ENCODE measurements at regions not wholly inside any gene's neighbourhood (a gene's known extent, or its start where the extent isn't known, plus 50 kb on each side); places are given as distances from the start of the nearest gene placed in this dataset.
"Not testable (repeated sequence)": the region's sequence is repeated elsewhere in the genome, so short reads cannot be mapped to it uniquely, and the experiment has no call there.

GRCh38 chr6:134809130-134809529 is 140.8 kb downstream of the ALDH8A1 start:
- no peak for DNase-seq (ENCODE audit: low read depth, low spot score)
- Histone ChIP-seq H3K4me3 (ENCODE audit: low read length) (no peak overlapping the region), H3K36me3 (ENCODE audit: control insufficient read depth, insufficient read depth, low read length) (no peaks in the 10 kb centered on the region), H3K4me1 (ENCODE audit: control insufficient read depth, insufficient read depth, low read length) (no peaks in the 10 kb centered on the region), H3K27me3 (ENCODE audit: control insufficient read depth, insufficient read depth, low read length) (no peaks in the 10 kb centered on the region), H3K9me3 (ENCODE audit: control insufficient read depth, insufficient read depth, low read length) (no peaks in the 10 kb centered on the region), H3K27ac (ENCODE audit: low read length) (no peak overlapping the region)
- WGBS (ENCODE audit: insufficient coverage, insufficient read length), result 100% methylated on average over 1 of the region's 4 CpGs

GRCh38 chr6:134806180-134806798 is 143.6 kb downstream of the ALDH8A1 start:
- Histone ChIP-seq H3K36me3 (ENCODE audit: control insufficient read depth, insufficient read depth, low read length) (no peaks in the 10 kb centered on the region), H3K4me3 (ENCODE audit: low read length) (no peak overlapping the region), H3K4me1 (ENCODE audit: control insufficient read depth, insufficient read depth, low read length) (no peaks in the 10 kb centered on the region), H3K9me3 (ENCODE audit: control insufficient read depth, insufficient read depth, low read length) (no peaks in the 10 kb centered on the region), H3K27me3 (ENCODE audit: control insufficient read depth, insufficient read depth, low read length) (no peaks in the 10 kb centered on the region), H3K27ac (ENCODE audit: low read length) (no peak overlapping the region)
- no peak for DNase-seq (ENCODE audit: low read depth, low spot score)
- WGBS (ENCODE audit: insufficient coverage, insufficient read length), result no CpG with 5 or more reads among the region's 5 CpGs

GRCh38 chr6:134805168-134805567 is 144.7 kb downstream of the ALDH8A1 start:
- no peaks in the 10 kb centered on the region for H3K27me3 ChIP-seq (ENCODE audit: control insufficient read depth, insufficient read depth, low read length)
- no peaks in the 10 kb centered on the region for H3K4me1 ChIP-seq (ENCODE audit: control insufficient read depth, insufficient read depth, low read length)
- no peak overlapping the region for H3K4me3 ChIP-seq (ENCODE audit: low read length)
- WGBS (ENCODE audit: insufficient coverage, insufficient read length), result no CpG with 5 or more reads among the region's 6 CpGs
- no peaks in the 10 kb centered on the region for H3K9me3 ChIP-seq (ENCODE audit: control insufficient read depth, insufficient read depth, low read length)
- DNase-seq (ENCODE audit: low read depth, low spot score), result no peak
- no peaks in the 10 kb centered on the region for H3K36me3 ChIP-seq (ENCODE audit: control insufficient read depth, insufficient read depth, low read length)
- H3K27ac ChIP-seq (ENCODE audit: low read length), result no peak overlapping the region

GRCh38 chr6:134804311-134804710 is 145.6 kb downstream of the ALDH8A1 start:
- not testable (repeated sequence) for H3K36me3 ChIP-seq (ENCODE audit: control insufficient read depth, insufficient read depth, low read length); H3K4me3 ChIP-seq (ENCODE audit: low read length); H3K9me3 ChIP-seq (ENCODE audit: control insufficient read depth, insufficient read depth, low read length); H3K27ac ChIP-seq (ENCODE audit: low read length); H3K4me1 ChIP-seq (ENCODE audit: control insufficient read depth, insufficient read depth, low read length); DNase-seq (ENCODE audit: low read depth, low spot score); H3K27me3 ChIP-seq (ENCODE audit: control insufficient read depth, insufficient read depth, low read length)
- WGBS (ENCODE audit: insufficient coverage, insufficient read length), result no CpG with 5 or more reads among the region's 10 CpGs

- DNase-seq (ENCODE audit: low read depth, low spot score), result no peak
- no peak overlapping the region for H3K4me3 ChIP-seq (ENCODE audit: low read length)
- no peaks in the 10 kb centered on the region for H3K36me3 ChIP-seq (ENCODE audit: control insufficient read depth, insufficient read depth, low read length)
- no peak overlapping the region for H3K27ac ChIP-seq (ENCODE audit: low read length)
- no peaks in the 10 kb centered on the region for H3K27me3 ChIP-seq (ENCODE audit: control insufficient read depth, insufficient read depth, low read length)
- WGBS (ENCODE audit: insufficient coverage, insufficient read length), result no CpG with 5 or more reads among the region's 5 CpGs
- no peaks in the 10 kb centered on the region for H3K9me3 ChIP-seq (ENCODE audit: control insufficient read depth, insufficient read depth, low read length)
- H3K4me1 ChIP-seq (ENCODE audit: control insufficient read depth, insufficient read depth, low read length), result no peaks in the 10 kb centered on the region
These were observed 147.4 kb downstream of the ALDH8A1 start for GRCh38 chr6:134802426-134803058.

GRCh38 chr6:134797400-134798113 is 152.3 kb downstream of the ALDH8A1 start:
- H3K27ac ChIP-seq (ENCODE audit: low read length), result no peak overlapping the region
- no peaks in the 10 kb centered on the region for H3K4me1 ChIP-seq (ENCODE audit: control insufficient read depth, insufficient read depth, low read length)
- H3K27me3 ChIP-seq (ENCODE audit: control insufficient read depth, insufficient read depth, low read length), result no peaks in the 10 kb centered on the region
- no peak overlapping the region for H3K4me3 ChIP-seq (ENCODE audit: low read length)
- no peak for DNase-seq (ENCODE audit: low read depth, low spot score)
- no CpG with 5 or more reads among the region's 7 CpGs for WGBS (ENCODE audit: insufficient coverage, insufficient read length)
- H3K36me3 ChIP-seq (ENCODE audit: control insufficient read depth, insufficient read depth, low read length), result no peaks in the 10 kb centered on the region
- no peaks in the 10 kb centered on the region for H3K9me3 ChIP-seq (ENCODE audit: control insufficient read depth, insufficient read depth, low read length)

GRCh38 chr6:134795691-134796090 is 154.2 kb downstream of the ALDH8A1 start:
- H3K4me1 ChIP-seq (ENCODE audit: control insufficient read depth, insufficient read depth, low read length), result no peaks in the 10 kb centered on the region
- no peaks in the 10 kb centered on the region for H3K9me3 ChIP-seq (ENCODE audit: control insufficient read depth, insufficient read depth, low read length)
- no peak overlapping the region for H3K27ac ChIP-seq (ENCODE audit: low read length)
- no peaks in the 10 kb centered on the region for H3K27me3 ChIP-seq (ENCODE audit: control insufficient read depth, insufficient read depth, low read length)
- no peak for DNase-seq (ENCODE audit: low read depth, low spot score)
- WGBS (ENCODE audit: insufficient coverage, insufficient read length), result no CpG with 5 or more reads among the region's 1 CpG
- H3K36me3 ChIP-seq (ENCODE audit: control insufficient read depth, insufficient read depth, low read length), result no peaks in the 10 kb centered on the region
- no peak overlapping the region for H3K4me3 ChIP-seq (ENCODE audit: low read length)

- no peaks in the 10 kb centered on the region for H3K4me1 ChIP-seq (ENCODE audit: control insufficient read depth, insufficient read depth, low read length)
- H3K9me3 ChIP-seq (ENCODE audit: control insufficient read depth, insufficient read depth, low read length), result no peaks in the 10 kb centered on the region
- no peak for DNase-seq (ENCODE audit: low read depth, low spot score)
- no peak overlapping the region for H3K4me3 ChIP-seq (ENCODE audit: low read length)
- WGBS (ENCODE audit: insufficient coverage, insufficient read length), result no CpG with 5 or more reads among the region's 7 CpGs
- no peak overlapping the region for H3K27ac ChIP-seq (ENCODE audit: low read length)
- no peaks in the 10 kb centered on the region for H3K36me3 ChIP-seq (ENCODE audit: control insufficient read depth, insufficient read depth, low read length)
- H3K27me3 ChIP-seq (ENCODE audit: control insufficient read depth, insufficient read depth, low read length), result no peaks in the 10 kb centered on the region
These were observed 154.9 kb downstream of the ALDH8A1 start for GRCh38 chr6:134795001-134795400.

GRCh38 chr6:134791243-134791843 is 158.6 kb downstream of the ALDH8A1 start:
- not testable (repeated sequence) for DNase-seq (ENCODE audit: low read depth, low spot score); H3K27me3 ChIP-seq (ENCODE audit: control insufficient read depth, insufficient read depth, low read length); H3K36me3 ChIP-seq (ENCODE audit: control insufficient read depth, insufficient read depth, low read length); H3K4me3 ChIP-seq (ENCODE audit: low read length); H3K4me1 ChIP-seq (ENCODE audit: control insufficient read depth, insufficient read depth, low read length); H3K9me3 ChIP-seq (ENCODE audit: control insufficient read depth, insufficient read depth, low read length); H3K27ac ChIP-seq (ENCODE audit: low read length)
- no CpG with 5 or more reads among the region's 2 CpGs for WGBS (ENCODE audit: insufficient coverage, insufficient read length)

GRCh38 chr6:134787261-134787877 is 162.5 kb downstream of the ALDH8A1 start:
- no peak overlapping the region for H3K27ac ChIP-seq (ENCODE audit: low read length)
- H3K4me1 ChIP-seq (ENCODE audit: control insufficient read depth, insufficient read depth, low read length), result no peaks in the 10 kb centered on the region
- H3K4me3 ChIP-seq (ENCODE audit: low read length), result no peak overlapping the region
- no peak for DNase-seq (ENCODE audit: low read depth, low spot score)
- no peaks in the 10 kb centered on the region for H3K27me3 ChIP-seq (ENCODE audit: control insufficient read depth, insufficient read depth, low read length)
- no peaks in the 10 kb centered on the region for H3K9me3 ChIP-seq (ENCODE audit: control insufficient read depth, insufficient read depth, low read length)
- no peaks in the 10 kb centered on the region for H3K36me3 ChIP-seq (ENCODE audit: control insufficient read depth, insufficient read depth, low read length)
- WGBS (ENCODE audit: insufficient coverage, insufficient read length), result no CpG with 5 or more reads among the region's 6 CpGs

All from iPS DF 6.9 (cell line).